GM06990 (cell line): ENCODE measurements at regions not wholly inside any gene's neighbourhood (a gene's known extent, or its start where the extent isn't known, plus 50 kb on each side); places are given as distances from the start of the nearest gene placed in this dataset.

ENCODE experiments used
- DNase-seq: peaks from one replicate; pipeline ENCODE4 v3.0.0-alpha.2; 2011; ENCODE audit not compliant: insufficient read length; ENCODE audit errors: extremely low read depth
- H3K27me3 ChIP-seq: replicated peaks from 2 replicates; pipeline ENCODE4 v1.6.0; 2011; ENCODE audit warnings: low read length; ENCODE audit not compliant: control insufficient read depth, insufficient read depth
- H3K36me3 ChIP-seq: 2 replicates; pipeline ENCODE4 v1.5.1; 2011; ENCODE audit warnings: low read length; ENCODE audit not compliant: control insufficient read depth, insufficient read depth
- H3K4me3 ChIP-seq: replicated peaks from 2 replicates; pipeline ENCODE4 v1.5.1; 2011; ENCODE audit warnings: low read depth, mild to moderate bottlenecking, control low read depth, low read length
- CTCF ChIP-seq: IDR thresholded peaks from 2 replicates; pipeline ENCODE4 v1.5.1; 2011; ENCODE audit warnings: low read length, control low read depth, mild to moderate bottlenecking, inconsistent platforms; ENCODE audit not compliant: insufficient read depth, poor library complexity, severe bottlenecking

- Histone ChIP-seq H3K27me3 (no peaks in the 10 kb centered on the region), H3K36me3 (no peaks in the 10 kb centered on the region), H3K4me3 (no peak overlapping the region)
- peak; percentile 8 for DNase-seq
- TF ChIP-seq CTCF: no peak
Observed at GRCh38 chr11:32039149-32039548, 51.7 kb upstream of the RCN1 start.

DNA sequence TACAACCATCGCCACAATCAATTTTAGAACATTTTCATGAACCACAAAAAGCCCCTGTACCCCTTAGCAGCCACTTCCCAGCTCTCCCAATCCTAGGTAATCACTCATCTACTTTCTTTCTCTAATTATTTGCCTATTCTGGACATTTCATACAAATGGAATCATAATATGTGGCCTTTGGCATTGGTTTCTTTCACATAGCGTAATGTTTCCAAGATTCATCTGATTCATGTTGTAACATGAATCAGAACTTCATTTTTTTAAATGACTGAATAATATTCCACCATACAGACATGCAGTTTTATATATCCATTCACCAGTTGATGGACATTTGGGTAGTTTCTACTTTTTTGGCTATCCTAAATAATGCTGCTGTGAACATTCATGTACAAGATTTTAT lies 56.2 kb upstream of the RCN1 start:
- no peak for DNase-seq
- Histone ChIP-seq H3K27me3 (no peaks in the 10 kb centered on the region), H3K36me3 (no peaks in the 10 kb centered on the region), H3K4me3 (no peak overlapping the region)
- no peak for TF ChIP-seq CTCF

- Histone ChIP-seq H3K36me3 (no peaks in the 10 kb centered on the region), H3K27me3 (no peaks in the 10 kb centered on the region), H3K4me3 (no peak overlapping the region)
- DNase-seq: no peak
- no peak for TF ChIP-seq CTCF
Observed at GRCh38 chr11:32034149-32034548, 56.7 kb upstream of the RCN1 start.

DNA sequence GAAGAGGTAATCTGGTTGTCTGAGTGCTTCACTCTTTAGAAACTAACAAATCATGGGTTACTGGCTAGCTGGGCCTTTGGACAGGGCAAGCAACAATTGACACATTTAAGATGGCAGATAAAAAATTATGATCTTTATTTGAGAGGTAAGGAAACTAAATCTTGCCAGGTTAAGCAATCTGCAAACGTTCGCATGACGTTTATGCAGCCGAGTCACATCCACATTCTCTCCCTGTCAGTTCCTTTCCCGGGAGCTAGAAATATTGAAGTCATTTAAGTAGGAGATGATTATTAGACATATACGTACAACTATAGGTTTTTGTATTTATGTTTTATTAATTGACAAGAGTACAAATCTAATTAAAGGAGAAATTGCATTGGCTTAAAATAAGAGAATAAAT lies 57.4 kb upstream of the RCN1 start:
- TF ChIP-seq CTCF: no peak
- H3K27me3 ChIP-seq: no peaks in the 10 kb centered on the region
- no peak overlapping the region for H3K4me3 ChIP-seq
- no peaks in the 10 kb centered on the region for H3K36me3 ChIP-seq
- DNase-seq: no peak

GRCh38 chr11:32033067-32033466 lies 57.8 kb upstream of the RCN1 start:
- Histone ChIP-seq H3K27me3 (no peaks in the 10 kb centered on the region), H3K36me3 (no peaks in the 10 kb centered on the region), H3K4me3 (no peak overlapping the region)
- TF ChIP-seq CTCF: no peak
- DNase-seq: no peak

- Histone ChIP-seq H3K27me3 (no peaks in the 10 kb centered on the region), H3K4me3 (no peak overlapping the region), H3K36me3 (no peaks in the 10 kb centered on the region)
- TF ChIP-seq CTCF: no peak
- peak; percentile 10 for DNase-seq
Observed at GRCh38 chr11:32032478-32032877, 58.4 kb upstream of the RCN1 start.
